CD4-positive, alpha-beta T cell treated with Interleukin-6 for 4 hours (primary cell): ENCODE measurements at regions not wholly inside any gene's neighbourhood (a gene's known extent, or its start where the extent isn't known, plus 50 kb on each side); places are given as distances from the start of the nearest gene placed in this dataset.

Source experiments
- DNase-seq: peaks from one replicate; pipeline ENCODE4 v3.0.0-alpha.2; 2020; ENCODE audit warnings: mixed read lengths

DNA sequence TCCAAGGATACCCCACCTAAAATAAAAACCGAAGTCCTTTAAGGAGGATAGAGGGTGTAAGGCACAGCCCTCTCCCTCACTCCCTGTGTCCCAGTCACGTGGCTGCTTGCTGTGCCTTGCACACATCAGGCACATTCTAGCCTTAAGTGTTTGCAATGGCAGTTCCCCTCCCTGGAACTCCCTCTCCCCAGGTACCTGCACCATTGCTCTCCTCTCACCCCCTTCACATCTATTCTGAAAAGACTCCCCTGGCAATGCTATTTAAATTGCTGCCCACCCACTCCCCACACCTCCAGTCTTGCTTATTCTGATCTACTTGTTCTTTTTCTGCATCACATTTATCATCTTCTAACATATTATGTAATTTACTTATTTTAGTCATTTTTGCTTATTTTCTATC is 91.6 kb upstream of the LNX1 start:
- no peak for DNase-seq

DNA sequence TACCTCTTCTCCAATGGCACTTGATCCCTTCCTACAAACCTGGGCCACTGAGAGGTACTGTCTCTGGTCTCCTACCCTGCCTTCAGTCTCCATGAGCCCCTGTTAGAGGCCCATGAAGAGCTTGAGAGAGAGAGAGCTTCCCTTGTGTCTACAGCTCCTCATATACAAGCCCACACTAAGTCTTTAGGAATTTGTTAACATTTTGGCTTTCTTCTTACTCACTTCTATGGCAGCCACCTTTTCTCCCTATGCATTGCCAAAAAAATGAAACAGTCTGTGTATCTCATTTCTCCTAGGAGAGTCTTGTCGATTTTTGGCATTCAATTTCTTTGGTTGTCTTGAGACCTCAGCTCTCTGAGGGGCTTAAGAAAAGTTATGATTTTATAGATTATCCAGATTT is 90.9 kb upstream of the LNX1 start:
- DNase-seq = no peak

DNA sequence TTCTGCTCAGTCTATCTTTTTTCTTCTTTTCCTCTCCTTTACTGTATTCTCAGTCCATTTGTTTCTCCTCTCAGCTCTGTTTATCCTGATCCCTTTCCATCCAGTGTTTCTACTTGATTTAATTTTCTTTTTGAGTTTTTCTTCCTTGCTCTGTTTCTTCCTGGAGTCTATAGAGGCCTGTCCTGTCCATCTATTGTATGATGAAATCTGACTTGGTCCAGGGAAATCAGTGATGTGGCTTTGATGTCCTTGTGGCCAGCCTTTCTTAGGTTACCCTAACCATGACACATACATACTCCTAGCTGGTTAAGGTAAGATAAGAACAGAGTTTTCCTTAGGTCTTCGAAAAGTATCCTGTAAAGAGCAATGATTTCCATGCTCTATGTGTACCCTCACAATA is 89.3 kb upstream of the LNX1 start:
- no peak for DNase-seq

DNA sequence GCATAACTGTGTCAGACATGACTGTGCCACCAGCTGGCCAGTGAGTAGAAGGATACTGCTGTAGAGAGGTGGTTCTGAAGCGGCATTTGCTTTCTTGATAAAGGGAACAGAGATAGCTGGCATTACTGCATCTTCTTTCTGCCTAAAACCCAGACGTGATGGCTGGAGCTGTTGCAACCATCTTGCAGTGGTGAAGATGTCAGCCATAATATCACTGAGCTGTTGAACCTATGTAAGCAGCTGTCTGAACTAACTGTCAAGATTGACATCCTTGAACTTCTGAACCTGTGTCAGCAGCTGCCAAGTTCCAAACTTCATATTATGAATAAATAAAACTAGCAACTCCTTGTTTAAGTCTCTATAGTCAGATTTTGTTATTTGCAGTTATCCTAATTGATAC is 88.9 kb upstream of the LNX1 start:
- no peak for DNase-seq

DNA sequence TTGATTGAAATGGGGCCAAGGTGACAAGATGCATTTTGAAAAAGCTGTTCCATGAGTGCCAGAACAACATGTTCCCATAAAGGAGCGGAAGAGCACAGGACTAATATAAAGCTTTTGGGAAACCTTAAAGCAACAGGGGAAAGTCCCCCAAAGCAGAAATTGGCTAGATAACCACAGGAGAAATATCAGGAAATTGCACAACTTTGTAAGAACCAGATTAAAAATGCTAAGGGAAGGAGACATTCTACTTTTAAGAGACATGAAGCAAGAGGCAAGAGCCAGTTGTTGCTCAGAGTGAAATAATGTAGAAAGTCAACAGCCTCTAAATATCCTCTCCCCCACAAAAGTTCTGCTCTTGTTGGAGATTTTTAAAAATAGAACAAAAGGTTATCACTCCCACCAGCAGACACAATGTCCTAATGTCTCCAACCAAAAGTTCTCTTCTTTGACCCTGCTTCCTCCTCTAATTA is 85.2 kb upstream of the LNX1 start:
- no peak for DNase-seq

DNA sequence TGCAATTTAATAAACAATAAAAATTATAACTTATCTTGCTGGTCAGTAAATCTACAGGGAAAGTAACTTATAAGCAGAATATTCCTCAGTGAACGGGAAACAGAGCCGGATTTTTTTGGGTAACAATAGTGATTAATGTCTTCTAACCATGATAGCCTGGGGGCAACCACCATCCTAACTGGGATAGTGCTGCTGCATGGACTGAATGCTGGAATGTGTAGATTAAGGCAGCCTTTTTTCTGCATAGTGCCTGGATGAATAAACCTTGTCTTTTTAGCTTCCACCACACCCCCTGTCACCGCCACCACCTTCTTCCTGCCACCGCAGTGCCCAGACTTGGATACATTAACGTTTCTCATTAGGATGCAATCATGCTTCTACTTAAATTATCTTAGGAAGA is 83.6 kb upstream of the LNX1 start:
- DNase-seq = no peak

DNA sequence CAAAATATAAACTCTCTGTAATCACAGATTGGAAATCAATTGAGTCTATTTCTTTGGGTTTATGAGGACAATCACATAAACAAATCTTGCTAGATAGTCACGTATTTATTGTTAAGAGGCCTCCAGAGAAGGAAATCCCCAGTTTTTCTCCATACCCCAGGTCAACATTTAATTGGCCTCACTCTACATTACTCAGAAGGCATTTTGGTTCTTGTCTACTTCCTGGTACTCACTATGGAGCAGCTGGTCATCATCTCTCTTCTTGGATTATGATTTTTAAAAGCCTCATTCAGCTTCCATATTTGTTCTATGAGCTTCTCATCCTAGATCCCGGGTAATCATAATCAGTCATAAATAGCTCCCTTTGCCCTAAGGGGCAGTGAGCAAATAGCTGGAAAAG is 81.6 kb upstream of the LNX1 start:
- DNase-seq = no peak

DNA sequence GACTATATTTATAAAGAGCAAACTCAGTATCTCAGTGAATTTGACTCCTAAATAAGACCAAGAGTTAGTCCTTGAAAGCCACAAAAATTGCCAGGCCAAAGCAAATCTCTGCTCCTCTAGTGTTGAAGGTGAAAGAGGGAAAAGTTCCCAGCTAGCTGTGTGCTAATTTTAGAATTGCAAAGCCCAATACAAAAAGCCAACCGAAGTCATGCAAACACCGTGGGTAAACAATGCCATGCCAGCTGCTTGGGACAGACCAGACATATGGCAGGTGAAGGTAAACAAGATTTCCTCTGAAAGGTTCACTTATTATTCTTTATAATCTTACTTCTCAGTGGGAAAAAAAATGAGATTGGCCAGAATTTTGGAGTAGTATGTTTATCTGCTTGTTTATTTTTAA is 80.5 kb upstream of the LNX1 start:
- DNase-seq = no peak

DNA sequence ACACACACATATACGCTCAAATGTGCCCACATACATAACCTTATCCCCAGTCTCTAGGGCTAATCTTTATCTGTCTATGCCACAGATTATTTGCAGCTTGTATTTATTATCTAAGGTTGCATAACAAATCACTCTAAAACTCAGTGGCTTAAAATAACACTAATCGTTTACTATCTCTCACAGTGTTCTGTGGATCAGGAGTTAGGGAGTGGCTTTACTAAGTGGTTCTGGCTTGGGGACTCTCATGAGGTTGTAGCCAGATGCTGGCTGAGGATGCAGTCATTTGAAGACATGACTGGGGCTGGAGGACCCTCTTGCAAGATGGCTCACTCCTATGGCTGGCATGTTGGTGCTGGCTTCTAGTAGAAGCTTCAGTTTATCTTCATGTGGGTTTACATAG is 68.5 kb upstream of the LNX1 start:
- no peak for DNase-seq

DNA sequence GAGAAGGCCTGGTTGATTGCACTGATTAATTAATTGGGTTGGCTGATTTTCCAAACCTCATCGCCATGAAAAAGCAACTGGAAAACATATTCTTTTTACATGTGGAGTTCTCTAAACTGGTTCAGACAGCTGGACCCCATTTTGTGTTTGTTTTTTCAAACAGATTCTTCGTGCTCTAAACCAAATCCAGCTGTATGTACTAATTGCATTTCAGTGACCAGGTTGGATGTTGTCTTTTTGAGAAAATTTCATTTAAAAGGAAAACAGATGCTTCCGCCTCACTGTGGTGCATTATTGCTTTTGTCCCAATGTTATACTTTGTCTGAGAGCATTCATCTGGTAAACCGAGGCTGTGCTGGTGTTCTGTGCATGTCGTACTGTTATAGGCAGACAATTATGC is 67.8 kb upstream of the LNX1 start:
- no peak for DNase-seq

DNA sequence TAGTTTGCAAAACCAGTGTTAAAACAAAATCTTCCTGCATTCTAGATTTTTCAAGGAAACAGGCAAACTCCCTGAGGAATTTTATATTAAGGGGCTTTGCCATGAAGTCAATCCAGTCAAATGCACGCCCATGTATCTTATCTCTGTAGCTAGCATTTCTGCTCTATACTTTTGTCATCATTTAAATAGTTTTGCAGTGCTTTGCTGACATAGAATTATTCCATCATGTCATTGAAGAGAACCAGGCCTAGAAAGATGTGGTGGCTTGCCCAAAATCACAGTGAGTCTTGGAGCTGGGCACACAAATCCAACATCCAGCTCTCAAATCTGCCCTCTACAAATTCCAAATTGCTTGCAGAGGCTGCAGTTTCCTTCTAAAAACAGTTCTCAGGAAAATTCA is 66.7 kb upstream of the LNX1 start:
- no peak for DNase-seq

DNA sequence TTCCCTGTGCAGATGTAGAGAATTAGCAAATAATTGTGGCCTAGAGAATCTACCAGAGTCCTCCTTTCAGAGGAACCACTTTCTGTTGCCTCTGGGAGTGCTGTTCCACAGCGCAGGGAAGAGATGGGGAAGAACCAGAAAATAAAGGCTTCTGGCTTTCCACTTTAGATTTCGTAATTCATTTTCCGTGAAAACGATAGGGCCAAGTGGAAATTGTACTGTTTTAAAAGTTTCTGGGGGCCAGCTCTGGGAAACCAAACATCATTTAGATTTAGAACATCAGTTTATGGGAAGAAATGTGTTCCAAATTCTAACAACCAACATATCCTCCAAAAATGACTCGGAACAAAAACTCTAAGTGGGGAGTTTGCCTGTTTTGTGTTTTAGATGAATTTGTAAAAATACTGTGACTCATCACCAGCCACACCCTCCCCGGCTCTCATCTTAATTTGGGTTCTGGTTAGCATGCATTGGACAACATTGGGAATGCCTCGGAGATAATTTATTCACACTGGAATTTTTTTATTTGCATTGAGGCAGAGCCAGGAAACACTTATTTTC is 65.2 kb upstream of the LNX1 start:
- DNase-seq = no peak

DNA sequence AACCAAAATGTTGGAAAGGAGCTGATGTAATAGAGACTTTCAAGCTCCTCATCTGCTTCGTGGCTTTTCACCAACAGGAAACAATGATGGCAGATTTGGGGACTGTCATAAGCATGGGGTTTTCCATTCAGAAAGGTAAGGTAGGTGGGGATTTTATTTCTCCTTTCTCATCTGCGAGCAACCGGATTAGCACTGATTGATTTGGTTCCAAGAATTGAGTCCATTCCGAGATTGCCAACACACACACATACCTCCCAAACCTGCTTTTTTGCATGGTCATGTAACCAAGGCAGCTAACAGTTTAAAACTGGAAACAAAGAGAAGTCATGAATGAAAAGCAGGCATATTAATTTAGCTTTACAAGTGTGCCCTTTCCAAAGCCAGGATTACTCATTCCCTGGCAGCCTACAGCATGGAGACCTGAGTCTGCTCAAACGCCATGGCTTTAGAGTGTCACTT is 63.0 kb upstream of the LNX1 start:
- DNase-seq = no peak

DNA sequence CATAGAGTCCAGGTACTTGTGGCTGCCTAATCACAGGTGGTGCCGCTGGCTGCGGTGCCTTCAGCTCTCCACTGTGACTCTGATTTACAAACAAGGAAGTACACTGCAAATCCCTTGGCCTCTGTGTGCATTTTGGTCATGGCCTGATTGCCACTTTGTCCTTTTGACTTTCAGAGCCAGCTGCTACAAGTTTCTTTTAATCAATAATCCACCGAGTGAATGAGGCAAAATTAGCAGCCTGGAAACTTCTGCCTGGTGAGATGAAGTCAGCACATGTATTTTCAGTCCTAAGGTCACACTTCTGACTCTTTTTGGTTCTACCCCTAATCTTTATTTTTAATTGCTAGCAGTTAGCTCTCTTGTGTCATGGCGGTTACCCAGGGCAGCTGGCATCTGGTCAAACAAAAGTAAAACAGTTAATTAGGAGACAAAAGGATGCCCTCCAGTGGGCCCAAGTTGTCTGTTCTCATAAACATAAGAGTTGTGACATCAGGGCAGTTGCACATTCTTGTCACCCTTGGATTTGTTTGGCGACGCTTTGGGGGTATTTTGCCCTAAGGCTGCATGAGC is 62.3 kb upstream of the LNX1 start:
- no peak for DNase-seq

DNA sequence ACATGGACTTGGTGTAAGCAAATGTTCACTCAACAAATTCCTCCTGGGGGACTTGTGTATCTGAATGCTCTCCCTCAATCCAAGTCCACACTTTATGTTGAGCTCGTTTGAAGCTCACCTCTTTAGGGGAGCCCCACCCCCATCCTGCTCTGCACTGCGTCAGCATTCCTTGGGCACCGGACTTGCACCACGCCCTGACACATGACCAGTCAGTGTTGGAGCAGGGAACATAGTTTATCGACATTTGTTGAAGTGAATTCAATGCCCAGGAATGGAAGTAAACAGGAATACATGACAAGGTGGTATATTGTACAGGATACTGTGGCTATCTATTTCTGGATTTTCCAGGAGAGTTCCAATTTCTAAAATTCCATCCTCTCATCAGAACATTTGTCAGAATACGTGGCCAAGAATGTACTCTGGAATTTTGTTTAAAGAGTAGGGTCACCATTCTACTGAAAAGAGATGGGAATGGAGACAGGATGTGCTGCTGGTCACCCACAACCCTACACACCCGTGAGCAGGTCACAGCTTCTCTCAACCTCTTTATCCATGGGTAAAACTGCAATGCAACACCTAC is 60.0 kb upstream of the LNX1 start:
- no peak for DNase-seq

DNA sequence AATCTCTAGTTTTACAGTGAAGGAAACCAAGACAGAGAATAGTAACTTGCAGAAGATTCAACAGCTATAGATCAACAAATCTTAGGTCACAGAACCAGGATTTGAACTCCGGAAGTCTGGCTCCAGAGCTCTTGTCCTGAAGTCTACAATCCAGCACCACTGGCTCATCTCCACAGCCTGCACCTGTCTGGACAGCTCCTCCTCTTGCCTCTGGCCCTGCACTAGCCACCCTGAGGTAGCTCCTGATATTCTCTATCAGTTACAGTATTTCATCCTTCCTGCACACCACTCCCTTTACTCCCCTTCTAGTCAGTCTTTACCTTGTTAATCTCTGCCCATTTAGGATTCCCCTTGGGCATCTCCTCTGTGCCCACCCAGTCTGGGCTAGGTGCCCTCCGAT is 58.1 kb upstream of the LNX1 start:
- no peak for DNase-seq

DNA sequence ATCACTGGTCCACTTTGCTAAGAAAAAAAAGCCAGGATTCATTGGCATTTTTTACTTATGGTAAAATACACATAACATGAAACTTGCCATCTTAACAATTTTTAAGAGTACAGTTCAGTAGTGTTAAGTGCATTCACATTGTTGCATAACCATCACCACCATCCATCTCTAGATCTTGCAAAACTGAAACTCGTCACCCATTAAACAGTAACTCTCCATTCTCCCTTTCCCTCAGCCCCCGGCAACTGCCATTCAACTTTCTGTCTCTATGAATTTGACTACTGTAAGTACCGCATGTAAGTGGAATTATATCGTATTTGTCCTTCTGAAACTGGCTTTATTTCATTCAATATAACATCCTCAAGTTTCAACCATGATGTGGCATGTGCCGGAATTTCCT is 56.3 kb upstream of the LNX1 start:
- DNase-seq = no peak

DNA sequence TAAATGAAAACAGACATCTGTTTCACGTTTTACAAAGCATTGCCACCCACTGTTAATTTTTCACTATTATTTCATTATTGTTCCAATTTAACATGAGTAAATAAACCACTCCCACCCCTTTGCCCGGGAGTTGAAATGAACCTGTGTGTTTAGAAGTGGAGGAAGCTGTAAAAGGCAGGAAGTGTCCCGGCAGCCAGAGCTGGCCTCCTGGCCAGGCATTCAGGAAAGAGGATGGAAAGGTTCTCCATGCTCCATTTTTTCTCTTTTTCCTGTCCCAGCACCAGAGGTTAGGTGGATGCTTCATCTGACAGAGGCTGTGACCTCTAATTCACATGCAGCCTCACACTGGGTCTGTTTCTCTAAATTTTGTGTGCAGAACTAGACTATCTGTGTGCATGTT is 55.5 kb upstream of the LNX1 start:
- no peak for DNase-seq

DNA sequence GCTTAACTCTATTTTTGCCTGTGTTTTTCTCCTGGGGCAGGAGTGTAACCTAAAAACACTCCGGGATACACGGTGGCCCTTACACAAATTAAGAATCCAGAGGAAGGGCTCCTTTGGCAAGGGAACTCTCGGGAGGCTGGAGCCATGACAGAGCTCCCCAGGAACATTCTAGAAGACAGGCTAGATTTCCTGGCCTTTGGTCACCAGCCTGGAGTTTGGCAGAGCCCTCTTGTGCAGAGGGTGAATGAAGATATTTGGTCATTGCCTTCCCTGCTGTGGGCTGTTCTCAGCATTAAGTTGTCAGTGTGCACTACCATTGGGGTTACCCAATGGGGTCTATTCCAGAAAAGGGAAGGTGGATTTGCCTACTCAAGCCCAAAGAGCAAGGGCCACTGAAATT is 53.8 kb upstream of the LNX1 start:
- no peak for DNase-seq

DNA sequence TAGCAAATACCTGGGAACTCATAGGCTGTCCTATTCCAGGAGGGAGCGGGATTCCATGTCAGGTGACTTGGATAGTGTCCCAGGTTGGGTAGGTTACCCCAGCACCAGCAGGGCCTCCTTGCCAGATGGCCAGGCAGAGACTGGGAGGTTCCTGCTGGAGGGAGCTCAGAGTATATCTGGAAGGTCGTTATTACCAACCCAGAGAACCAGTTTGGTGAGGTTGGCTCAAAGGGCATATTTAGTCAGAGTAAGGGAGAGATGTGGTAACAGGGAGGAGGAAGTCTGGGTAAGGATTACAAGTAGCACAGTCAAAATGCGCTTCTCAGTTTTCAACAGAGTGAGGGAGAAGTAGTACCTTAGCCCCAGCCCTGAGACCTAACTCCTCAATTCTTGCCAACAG is 53.3 kb upstream of the LNX1 start:
- no peak for DNase-seq
